Glutamatergic neuron (in vitro differentiated cells): ENCODE measurements at regions not wholly inside any gene's neighbourhood (a gene's known extent, or its start where the extent isn't known, plus 50 kb on each side); places are given as distances from the start of the nearest gene placed in this dataset.

Experiments used
- DNase-seq: peaks from one replicate; pipeline ENCODE4 v3.0.0; 2022
- H3K27ac Mint-ChIP-seq: one replicate; pipeline ENCODE4 v1.8.0; 2020; ENCODE audit warnings: mild to moderate bottlenecking, mixed read lengths, inconsistent platforms; ENCODE audit not compliant: unreplicated experiment
- H3K27me3 Mint-ChIP-seq: one replicate; pipeline ENCODE4 v1.8.0; 2020; ENCODE audit warnings: mild to moderate bottlenecking, moderate library complexity, mixed read lengths, inconsistent platforms; ENCODE audit not compliant: unreplicated experiment
- H3K36me3 Mint-ChIP-seq: one replicate; pipeline ENCODE4 v1.8.0; 2020; ENCODE audit warnings: mild to moderate bottlenecking, mixed read lengths, inconsistent platforms; ENCODE audit not compliant: unreplicated experiment
- H3K4me1 Mint-ChIP-seq: one replicate; pipeline ENCODE4 v1.8.0; 2020; ENCODE audit warnings: mild to moderate bottlenecking, low read depth, mixed read lengths, inconsistent platforms; ENCODE audit not compliant: unreplicated experiment
- H3K4me3 Mint-ChIP-seq: one replicate; pipeline ENCODE4 v1.8.0; 2020; ENCODE audit warnings: mild to moderate bottlenecking, mixed read lengths, inconsistent platforms; ENCODE audit not compliant: unreplicated experiment
- H3K9me3 Mint-ChIP-seq: one replicate; pipeline ENCODE4 v1.8.0; 2020; ENCODE audit warnings: mild to moderate bottlenecking, moderate library complexity, mixed read lengths, inconsistent platforms; ENCODE audit not compliant: unreplicated experiment
- CTCF ChIP-seq: fragments of 200-600 bp; sonication (generic); IDR thresholded peaks from one replicate; pipeline ENCODE4 v1.5.0; 2021; ENCODE audit not compliant: partially characterized antibody, unreplicated experiment

DNA sequence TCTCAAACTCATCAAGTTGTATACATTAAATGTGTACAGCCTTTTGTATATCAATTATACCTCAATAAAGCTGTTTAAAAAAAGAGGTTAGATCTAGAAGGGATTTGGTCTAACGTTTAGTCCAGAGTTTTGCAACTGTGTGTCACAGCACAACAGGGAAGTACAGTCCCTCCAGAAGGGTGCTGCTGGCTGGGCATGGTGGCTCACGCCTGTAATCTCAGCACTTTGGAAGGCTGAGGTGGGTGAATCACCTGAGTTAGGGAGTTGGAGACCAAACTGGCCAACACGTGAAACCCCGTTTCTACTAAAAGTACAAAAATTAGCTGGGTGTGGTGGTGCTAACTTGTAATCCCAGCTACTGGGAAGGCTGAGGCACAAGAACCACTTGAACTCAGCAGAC, 78.3 kb upstream of the HAO2 start:
- H3K27me3 Mint-ChIP-seq, result peaks cover 2% of the 10 kb centered on the region
- H3K9me3 Mint-ChIP-seq, result no peaks in the 10 kb centered on the region
- no peaks in the 10 kb centered on the region for H3K36me3 Mint-ChIP-seq
- no peak overlapping the region for H3K4me3 Mint-ChIP-seq
- DNase-seq, result no peak
- H3K27ac Mint-ChIP-seq, result no peak overlapping the region
- H3K4me1 Mint-ChIP-seq, result no peaks in the 10 kb centered on the region
- no peak for TF ChIP-seq CTCF

- peaks cover 2% of the 10 kb centered on the region for H3K27me3 Mint-ChIP-seq
- no peaks in the 10 kb centered on the region for H3K9me3 Mint-ChIP-seq
- no peaks in the 10 kb centered on the region for H3K36me3 Mint-ChIP-seq
- H3K4me1 Mint-ChIP-seq, result no peaks in the 10 kb centered on the region
- no peak overlapping the region for H3K27ac Mint-ChIP-seq
- H3K4me3 Mint-ChIP-seq, result no peak overlapping the region
- no peak for DNase-seq
- no peak for TF ChIP-seq CTCF
These were observed 76.9 kb upstream of the HAO2 start for GRCh38 chr1:119291611-119292206.

DNA sequence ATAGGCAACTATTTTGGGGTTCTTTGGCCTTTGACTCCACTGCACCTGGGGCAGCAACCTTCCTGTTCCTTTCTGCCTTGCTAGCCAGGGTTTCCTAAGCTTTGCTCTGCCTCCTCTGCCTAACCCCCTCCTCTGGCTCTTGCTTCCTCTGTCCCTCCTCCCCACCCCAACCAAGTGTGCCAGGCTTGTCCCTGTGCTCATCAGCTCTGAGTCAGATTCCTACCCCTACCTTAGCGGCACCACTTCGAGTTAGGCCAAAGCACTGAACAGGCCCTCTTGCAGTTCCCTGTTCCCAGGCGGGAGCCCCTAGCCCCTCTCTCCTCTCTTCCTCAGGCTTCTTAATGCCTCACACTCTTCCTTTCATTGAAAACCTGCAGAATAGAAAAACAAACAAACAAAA, 74.8 kb upstream of the HAO2 start:
- no peaks in the 10 kb centered on the region for H3K9me3 Mint-ChIP-seq
- no peaks in the 10 kb centered on the region for H3K4me1 Mint-ChIP-seq
- no peak overlapping the region for H3K4me3 Mint-ChIP-seq
- no peaks in the 10 kb centered on the region for H3K36me3 Mint-ChIP-seq
- no peak for TF ChIP-seq CTCF
- no peak overlapping the region for H3K27ac Mint-ChIP-seq
- H3K27me3 Mint-ChIP-seq, result no peaks in the 10 kb centered on the region
- DNase-seq, result no peak

DNA sequence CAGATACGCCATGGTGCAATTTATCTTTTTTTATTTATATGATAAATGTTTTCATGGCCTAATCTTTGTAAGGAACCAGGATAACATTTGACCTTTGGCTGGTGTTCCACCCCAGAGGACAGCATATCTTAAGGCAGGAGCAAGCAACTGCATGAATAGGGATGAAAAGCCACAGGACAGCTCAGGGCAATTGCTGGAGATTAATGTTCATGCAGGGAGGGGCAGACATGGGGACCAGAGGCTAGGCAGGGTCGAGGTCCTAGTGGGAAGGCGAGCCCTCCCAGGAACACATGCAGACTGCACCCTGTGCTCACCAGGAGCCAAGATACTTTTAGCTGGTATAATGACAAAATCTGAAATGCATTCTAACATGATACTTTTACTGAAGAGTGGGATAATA, 74.4 kb upstream of the HAO2 start:
- no peak for TF ChIP-seq CTCF
- no peak overlapping the region for H3K4me3 Mint-ChIP-seq
- no peaks in the 10 kb centered on the region for H3K27me3 Mint-ChIP-seq
- no peaks in the 10 kb centered on the region for H3K9me3 Mint-ChIP-seq
- DNase-seq, result no peak
- H3K4me1 Mint-ChIP-seq, result no peaks in the 10 kb centered on the region
- no peaks in the 10 kb centered on the region for H3K36me3 Mint-ChIP-seq
- no peak overlapping the region for H3K27ac Mint-ChIP-seq

DNA sequence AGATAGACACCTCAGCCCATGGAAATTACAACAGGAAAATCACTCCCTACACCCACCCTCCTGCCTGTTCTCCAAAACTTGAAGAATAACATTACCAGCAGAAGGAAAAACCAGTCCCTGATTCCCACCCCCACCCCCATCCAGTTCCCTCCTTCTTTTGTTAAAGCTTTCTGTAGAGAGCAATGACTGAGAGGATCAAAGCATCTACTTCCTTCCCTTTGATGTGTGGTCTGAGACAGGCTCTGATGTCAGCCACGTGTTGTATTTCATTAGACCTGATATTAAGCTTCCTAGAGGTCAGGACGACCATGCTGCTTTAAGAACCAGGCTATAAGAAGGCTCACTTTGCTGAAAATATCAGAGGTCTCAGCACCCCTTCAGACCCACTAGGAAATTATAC, 73.9 kb upstream of the HAO2 start:
- Mint-ChIP-seq H3K27me3 (no peaks in the 10 kb centered on the region), H3K4me3 (no peak overlapping the region), H3K27ac (no peak overlapping the region), H3K36me3 (no peaks in the 10 kb centered on the region), H3K9me3 (no peaks in the 10 kb centered on the region), H3K4me1 (no peaks in the 10 kb centered on the region)
- DNase-seq, result no peak
- TF ChIP-seq CTCF, result no peak
